ENCODE measurements at regions not wholly inside any gene's neighbourhood (a gene's known extent, or its start where the extent isn't known, plus 50 kb on each side); places are given as distances from the start of the nearest gene placed in this dataset.

DNA sequence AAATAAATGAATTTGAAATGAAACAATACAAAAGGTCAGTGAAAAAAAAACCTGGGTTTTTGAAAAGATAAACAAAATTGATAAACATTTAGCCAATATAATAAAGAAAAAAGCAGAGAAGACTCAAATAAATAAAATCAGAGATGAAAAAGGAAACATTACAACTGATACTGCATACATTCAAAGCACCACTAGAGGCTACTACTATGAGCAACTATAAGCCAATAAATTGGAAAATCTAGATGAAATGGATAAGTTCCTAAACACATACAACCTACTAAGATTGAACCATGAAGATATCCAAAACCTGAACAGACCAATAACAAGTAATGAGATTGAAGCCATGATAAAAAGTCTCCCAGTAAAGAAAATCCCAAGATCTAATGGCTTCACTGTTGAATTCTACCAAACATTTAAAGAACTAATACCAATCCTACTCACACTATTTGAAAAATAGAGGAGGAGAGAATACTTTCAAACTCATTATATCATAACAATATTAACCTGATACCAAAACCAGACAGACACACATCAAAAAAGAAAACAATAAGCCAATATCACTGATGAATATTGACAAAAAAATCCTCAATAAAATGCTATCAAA, 80.8 kb upstream of the CERS6 start:
- no peak overlapping the region for H3K9ac ChIP-seq (ENCODE audit: low read length)
- H3K27me3 ChIP-seq (ENCODE audit: low read length), result no peaks in the 10 kb centered on the region
- H3K4me2 ChIP-seq (ENCODE audit: low read depth, low read length, poor library complexity, severe bottlenecking), result no peak overlapping the region
- H4K20me1 ChIP-seq (ENCODE audit: insufficient read depth, low read depth, low read length), result no peaks in the 10 kb centered on the region
- H2AFZ ChIP-seq (ENCODE audit: low read length), result no peak overlapping the region
- H3K36me3 ChIP-seq (ENCODE audit: insufficient read depth, low read length), result no peaks in the 10 kb centered on the region
- H3K27ac ChIP-seq (ENCODE audit: low read length), result no peak overlapping the region
- DNase-seq, result no peak
- no peaks in the 10 kb centered on the region for H3K79me2 ChIP-seq (ENCODE audit: low read length)
- H3K9me2 ChIP-seq (replicated peaks; ENCODE audit: insufficient read depth, low read length), result no peaks in the 10 kb centered on the region
- no peak overlapping the region for H3K4me3 ChIP-seq (ENCODE audit: low read length)
- no peaks in the 10 kb centered on the region for H3K4me1 ChIP-seq (ENCODE audit: low read length)
- H3K9me3 ChIP-seq (ENCODE audit: low read length), result no peaks in the 10 kb centered on the region

DNA sequence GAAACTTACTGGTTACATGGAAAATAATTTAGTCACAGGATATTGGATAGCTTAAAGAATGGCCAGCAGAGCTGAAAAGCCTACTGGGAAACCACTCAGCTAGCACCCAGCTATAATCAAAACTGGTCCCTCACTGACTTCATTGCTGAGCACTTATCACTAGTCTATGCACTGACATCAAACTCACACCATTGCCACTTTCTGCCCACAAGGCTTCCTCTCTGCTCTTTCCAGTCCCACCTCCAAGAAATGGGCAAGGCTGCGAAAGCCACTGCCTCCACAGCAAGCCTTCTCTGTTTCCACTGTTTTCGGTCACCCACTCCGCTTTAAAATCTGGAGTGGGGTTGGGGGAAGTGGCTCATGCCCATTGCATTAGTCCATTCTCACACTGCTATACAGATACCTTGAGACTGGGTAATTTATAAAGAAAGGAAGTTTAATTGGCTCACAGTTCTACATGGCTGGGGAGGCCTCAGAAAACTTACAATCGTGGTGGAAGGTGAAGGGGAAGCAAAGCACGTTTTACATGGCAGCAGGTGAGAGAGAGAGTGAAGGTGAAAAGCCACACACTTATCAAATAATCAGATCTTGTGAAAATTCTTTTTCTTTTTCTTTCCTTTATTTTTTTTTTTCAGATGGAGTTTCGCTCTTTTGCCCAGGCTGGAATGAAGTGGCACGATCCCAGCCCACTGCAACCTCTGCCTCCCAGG, 77.0 kb upstream of the CERS6 start:
- DNase-seq, result no peak
- Histone ChIP-seq H3K4me1 (ENCODE audit: low read length) (no peaks in the 10 kb centered on the region), H3K9me3 (ENCODE audit: low read length) (no peaks in the 10 kb centered on the region)

DNA sequence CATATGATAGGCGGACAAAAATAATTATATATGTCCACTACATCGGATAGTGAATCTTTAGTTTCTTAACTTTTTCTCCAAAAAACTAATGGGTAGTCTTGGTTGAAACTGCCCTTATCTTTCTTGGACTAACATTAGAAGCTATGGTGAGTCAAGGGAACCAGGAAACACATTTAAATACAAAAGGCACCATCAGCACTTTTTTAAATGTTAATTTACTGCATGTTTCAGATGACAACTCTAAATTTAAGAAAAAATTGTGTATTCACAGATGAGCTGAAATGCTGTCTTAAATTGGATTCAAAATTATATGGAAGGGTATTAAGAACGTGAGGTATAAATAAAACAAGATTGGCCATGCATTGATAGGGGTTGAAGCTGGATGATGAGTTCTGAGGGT, 75.6 kb upstream of the CERS6 start:
- H2AFZ ChIP-seq (ENCODE audit: low read length), result no peak overlapping the region
- H3K9me2 ChIP-seq (replicated peaks; ENCODE audit: insufficient read depth, low read length), result no peaks in the 10 kb centered on the region
- H3K79me2 ChIP-seq (ENCODE audit: low read length), result no peaks in the 10 kb centered on the region
- no peaks in the 10 kb centered on the region for H3K27me3 ChIP-seq (ENCODE audit: low read length)
- H3K4me2 ChIP-seq (ENCODE audit: low read depth, low read length, poor library complexity, severe bottlenecking), result no peak overlapping the region
- H3K36me3 ChIP-seq (ENCODE audit: insufficient read depth, low read length), result no peaks in the 10 kb centered on the region
- H3K9me3 ChIP-seq (ENCODE audit: low read length), result no peaks in the 10 kb centered on the region
- H3K27ac ChIP-seq (ENCODE audit: low read length), result no peak overlapping the region
- no peak for DNase-seq
- no peak overlapping the region for H3K9ac ChIP-seq (ENCODE audit: low read length)
- no peak overlapping the region for H3K4me3 ChIP-seq (ENCODE audit: low read length)
- H4K20me1 ChIP-seq (ENCODE audit: insufficient read depth, low read depth, low read length), result no peaks in the 10 kb centered on the region
- no peaks in the 10 kb centered on the region for H3K4me1 ChIP-seq (ENCODE audit: low read length)

More for the DNA sequence above, 77.0 kb upstream of the CERS6 start:
- Histone ChIP-seq H3K9ac (ENCODE audit: low read length) (no peak overlapping the region), H3K79me2 (ENCODE audit: low read length) (no peaks in the 10 kb centered on the region), H3K4me2 (ENCODE audit: low read depth, low read length, poor library complexity, severe bottlenecking) (no peak overlapping the region), H3K27ac (ENCODE audit: low read length) (no peak overlapping the region), H4K20me1 (ENCODE audit: insufficient read depth, low read depth, low read length) (no peaks in the 10 kb centered on the region), H3K36me3 (ENCODE audit: insufficient read depth, low read length) (no peaks in the 10 kb centered on the region), H3K27me3 (ENCODE audit: low read length) (no peaks in the 10 kb centered on the region), H2AFZ (ENCODE audit: low read length) (no peak overlapping the region), H3K9me2 (replicated peaks; ENCODE audit: insufficient read depth, low read length) (no peaks in the 10 kb centered on the region), H3K4me3 (ENCODE audit: low read length) (no peak overlapping the region)

DNA sequence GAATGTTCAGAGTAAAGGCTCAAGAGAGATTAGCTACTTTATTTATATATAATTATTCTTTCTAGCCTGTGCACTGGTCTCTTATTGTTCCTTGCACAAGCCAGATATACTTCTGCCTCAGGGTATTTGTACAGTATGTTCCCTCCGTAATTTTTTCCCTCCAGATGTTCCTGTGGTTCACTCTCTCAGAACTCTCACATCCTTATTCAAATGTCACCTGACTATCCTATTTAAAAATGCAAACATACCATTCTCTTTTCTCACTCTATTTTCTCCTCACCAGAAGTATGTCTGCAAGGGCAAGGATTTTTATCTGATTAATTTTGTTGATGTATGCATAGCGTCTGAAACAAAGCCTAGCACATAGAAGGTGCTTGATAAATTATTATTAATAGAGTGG, 64.0 kb upstream of the CERS6 start:
- H3K79me2 ChIP-seq (ENCODE audit: low read length), result no peaks in the 10 kb centered on the region

DNA sequence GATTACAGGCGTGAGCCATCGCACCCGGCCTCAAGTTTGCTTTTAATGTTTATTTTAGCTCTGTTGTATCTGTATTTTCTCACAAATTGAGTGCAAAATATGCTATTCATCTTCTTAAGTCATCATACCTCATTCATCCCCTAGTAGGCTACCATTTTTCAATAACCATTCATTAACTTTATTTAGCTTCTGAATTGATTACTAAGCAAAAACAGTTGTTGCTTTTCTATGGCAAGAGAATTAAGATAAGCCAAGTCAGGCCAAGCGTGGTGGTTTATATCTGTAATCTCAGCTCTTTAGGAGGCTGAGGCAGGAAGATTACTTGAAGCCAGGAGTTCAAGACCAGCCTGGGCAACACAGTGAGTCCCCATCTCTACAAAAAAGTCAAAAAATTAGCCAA, 63.3 kb upstream of the CERS6 start:
- no peaks in the 10 kb centered on the region for H3K79me2 ChIP-seq (ENCODE audit: low read length)
- H2AFZ ChIP-seq (ENCODE audit: low read length), result no peak overlapping the region
- H3K27me3 ChIP-seq (ENCODE audit: low read length), result no peaks in the 10 kb centered on the region
- no peak overlapping the region for H3K4me2 ChIP-seq (ENCODE audit: low read depth, low read length, poor library complexity, severe bottlenecking)
- H4K20me1 ChIP-seq (ENCODE audit: insufficient read depth, low read depth, low read length), result no peaks in the 10 kb centered on the region
- H3K4me3 ChIP-seq (ENCODE audit: low read length), result no peak overlapping the region
- no peak for DNase-seq
- no peaks in the 10 kb centered on the region for H3K9me2 ChIP-seq (replicated peaks; ENCODE audit: insufficient read depth, low read length)
- H3K36me3 ChIP-seq (ENCODE audit: insufficient read depth, low read length), result no peaks in the 10 kb centered on the region
- no peak overlapping the region for H3K27ac ChIP-seq (ENCODE audit: low read length)
- H3K9me3 ChIP-seq (ENCODE audit: low read length), result no peaks in the 10 kb centered on the region
- no peaks in the 10 kb centered on the region for H3K4me1 ChIP-seq (ENCODE audit: low read length)
- H3K9ac ChIP-seq (ENCODE audit: low read length), result no peak overlapping the region

More for the DNA sequence above, 64.0 kb upstream of the CERS6 start:
- H2AFZ ChIP-seq (ENCODE audit: low read length), result no peak overlapping the region
- H3K4me2 ChIP-seq (ENCODE audit: low read depth, low read length, poor library complexity, severe bottlenecking), result no peak overlapping the region
- no peaks in the 10 kb centered on the region for H4K20me1 ChIP-seq (ENCODE audit: insufficient read depth, low read depth, low read length)
- no peaks in the 10 kb centered on the region for H3K27me3 ChIP-seq (ENCODE audit: low read length)
- no peak overlapping the region for H3K27ac ChIP-seq (ENCODE audit: low read length)
- no peaks in the 10 kb centered on the region for H3K9me3 ChIP-seq (ENCODE audit: low read length)
- no peaks in the 10 kb centered on the region for H3K36me3 ChIP-seq (ENCODE audit: insufficient read depth, low read length)
- DNase-seq, result no peak
- H3K4me1 ChIP-seq (ENCODE audit: low read length), result no peaks in the 10 kb centered on the region
- no peak overlapping the region for H3K9ac ChIP-seq (ENCODE audit: low read length)
- no peaks in the 10 kb centered on the region for H3K9me2 ChIP-seq (replicated peaks; ENCODE audit: insufficient read depth, low read length)
- H3K4me3 ChIP-seq (ENCODE audit: low read length), result no peak overlapping the region

DNA sequence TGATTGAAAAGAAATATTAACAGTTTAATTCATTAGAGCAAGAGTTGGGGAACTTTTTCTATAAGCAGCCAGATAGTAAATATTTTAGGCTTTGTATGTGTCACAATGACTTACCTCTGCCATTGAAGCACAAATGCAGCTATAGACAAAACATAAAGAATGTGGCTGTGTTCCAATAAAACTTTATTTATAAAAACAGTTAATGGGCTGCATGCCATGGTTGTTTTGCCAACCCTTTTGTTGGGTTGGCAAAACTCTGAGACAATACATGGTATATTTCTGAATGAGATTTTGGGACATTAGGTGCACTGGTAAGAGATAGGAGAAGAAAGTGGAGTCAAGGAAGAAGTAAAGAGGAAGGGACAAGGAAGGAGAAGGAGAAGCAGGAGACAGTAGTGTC, 61.8 kb upstream of the CERS6 start:
- Histone ChIP-seq H3K79me2 (ENCODE audit: low read length) (no peaks in the 10 kb centered on the region), H3K9me3 (ENCODE audit: low read length) (no peaks in the 10 kb centered on the region), H3K27me3 (ENCODE audit: low read length) (no peaks in the 10 kb centered on the region), H4K20me1 (ENCODE audit: insufficient read depth, low read depth, low read length) (no peaks in the 10 kb centered on the region), H3K4me3 (ENCODE audit: low read length) (no peak overlapping the region), H3K36me3 (ENCODE audit: insufficient read depth, low read length) (no peaks in the 10 kb centered on the region), H2AFZ (ENCODE audit: low read length) (no peak overlapping the region), H3K9me2 (replicated peaks; ENCODE audit: insufficient read depth, low read length) (peaks cover 1% of the 10 kb centered on the region; the same call in 1 of the 2 replicates), H3K4me2 (ENCODE audit: low read depth, low read length, poor library complexity, severe bottlenecking) (no peak overlapping the region), H3K27ac (ENCODE audit: low read length) (no peak overlapping the region), H3K9ac (ENCODE audit: low read length) (no peak overlapping the region), H3K4me1 (ENCODE audit: low read length) (no peaks in the 10 kb centered on the region)
- no peak for DNase-seq

DNA sequence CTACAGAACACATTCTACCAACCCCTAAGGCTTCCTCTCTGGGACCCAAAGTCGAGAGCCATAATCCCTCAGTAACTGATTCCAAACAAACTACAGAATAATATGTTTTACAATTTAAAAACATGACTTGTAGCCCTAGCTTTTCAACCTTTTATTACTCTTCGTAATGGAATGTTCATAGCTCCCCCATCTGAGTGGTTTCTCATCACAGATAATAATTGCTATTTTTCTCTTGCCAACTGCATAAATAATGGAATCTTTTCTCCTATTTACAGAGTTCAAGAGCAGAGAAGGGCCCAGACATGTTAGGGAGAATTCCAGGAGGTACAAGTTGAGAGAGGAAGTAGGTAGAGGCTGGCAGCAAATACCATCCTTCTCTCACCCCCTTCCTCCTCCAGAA, 59.9 kb upstream of the CERS6 start:
- no peaks in the 10 kb centered on the region for H3K36me3 ChIP-seq (ENCODE audit: insufficient read depth, low read length)
- no peak overlapping the region for H2AFZ ChIP-seq (ENCODE audit: low read length)
- H3K4me1 ChIP-seq (ENCODE audit: low read length), result no peaks in the 10 kb centered on the region
- H3K4me3 ChIP-seq (ENCODE audit: low read length), result no peak overlapping the region
- H3K27ac ChIP-seq (ENCODE audit: low read length), result no peak overlapping the region
- peaks cover 4% of the 10 kb centered on the region; the same call in 1 of the 2 replicates for H3K9me2 ChIP-seq (replicated peaks; ENCODE audit: insufficient read depth, low read length)
- H3K79me2 ChIP-seq (ENCODE audit: low read length), result no peaks in the 10 kb centered on the region
- H3K9me3 ChIP-seq (ENCODE audit: low read length), result no peaks in the 10 kb centered on the region
- no peaks in the 10 kb centered on the region for H3K27me3 ChIP-seq (ENCODE audit: low read length)
- no peak for DNase-seq
- H4K20me1 ChIP-seq (ENCODE audit: insufficient read depth, low read depth, low read length), result no peaks in the 10 kb centered on the region
- H3K9ac ChIP-seq (ENCODE audit: low read length), result no peak overlapping the region
- H3K4me2 ChIP-seq (ENCODE audit: low read depth, low read length, poor library complexity, severe bottlenecking), result no peak overlapping the region

DNA sequence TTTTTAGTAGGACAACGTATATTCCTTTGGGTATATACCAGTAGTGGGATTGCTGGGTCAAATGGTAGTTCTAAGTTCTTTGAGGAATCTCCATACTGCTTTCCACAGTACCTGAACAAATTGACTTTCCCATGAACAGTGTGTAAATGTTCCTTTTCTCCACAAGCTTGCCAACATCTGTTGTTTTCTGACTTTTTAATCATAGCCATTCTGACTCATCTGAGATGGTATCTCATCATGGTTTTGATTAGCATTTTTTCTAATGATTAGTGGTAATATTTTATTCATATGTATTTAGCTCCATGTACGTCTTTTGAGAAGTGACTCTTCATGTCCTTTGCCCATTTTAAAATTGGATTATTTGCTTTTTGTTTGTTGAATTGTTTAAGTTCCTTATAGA, 58.4 kb upstream of the CERS6 start:
- Histone ChIP-seq H4K20me1 (ENCODE audit: insufficient read depth, low read depth, low read length) (no peaks in the 10 kb centered on the region), H3K4me1 (ENCODE audit: low read length) (no peaks in the 10 kb centered on the region), H3K9ac (ENCODE audit: low read length) (no peak overlapping the region), H3K36me3 (ENCODE audit: insufficient read depth, low read length) (no peaks in the 10 kb centered on the region), H3K9me3 (ENCODE audit: low read length) (no peaks in the 10 kb centered on the region), H2AFZ (ENCODE audit: low read length) (no peak overlapping the region), H3K27ac (ENCODE audit: low read length) (no peak overlapping the region), H3K79me2 (ENCODE audit: low read length) (no peaks in the 10 kb centered on the region), H3K27me3 (ENCODE audit: low read length) (no peaks in the 10 kb centered on the region), H3K4me3 (ENCODE audit: low read length) (no peak overlapping the region), H3K4me2 (ENCODE audit: low read depth, low read length, poor library complexity, severe bottlenecking) (no peak overlapping the region), H3K9me2 (replicated peaks; ENCODE audit: insufficient read depth, low read length) (peaks cover 4% of the 10 kb centered on the region; the same call in 1 of the 2 replicates)
- DNase-seq, result no peak
